IPS-15b (cell line): ENCODE measurements at regions not wholly inside any gene's neighbourhood (a gene's known extent, or its start where the extent isn't known, plus 50 kb on each side); places are given as distances from the start of the nearest gene placed in this dataset.

Experiments used
- H3K27me3 ChIP-seq: one replicate; pipeline ENCODE4 v1.6.1; 2013; ENCODE audit warnings: low read length; ENCODE audit not compliant: control insufficient read depth, insufficient read depth
- H3K36me3 ChIP-seq: one replicate; pipeline ENCODE4 v1.6.1; 2013; ENCODE audit warnings: low read length; ENCODE audit not compliant: control insufficient read depth, insufficient read depth
- H3K4me1 ChIP-seq: one replicate; pipeline ENCODE4 v1.6.1; 2013; ENCODE audit warnings: mild to moderate bottlenecking, low read length; ENCODE audit not compliant: control insufficient read depth, insufficient read depth
- H3K4me3 ChIP-seq: one replicate; pipeline ENCODE4 v1.5.1; 2013; ENCODE audit warnings: low read depth, low read length
- H3K9ac ChIP-seq: one replicate; pipeline ENCODE4 v1.6.1; 2013; ENCODE audit warnings: low read depth, mild to moderate bottlenecking, low read length
- H3K9me3 ChIP-seq: one replicate; pipeline ENCODE4 v1.6.1; 2013; ENCODE audit warnings: mild to moderate bottlenecking, low read length; ENCODE audit not compliant: control insufficient read depth, insufficient read depth

DNA sequence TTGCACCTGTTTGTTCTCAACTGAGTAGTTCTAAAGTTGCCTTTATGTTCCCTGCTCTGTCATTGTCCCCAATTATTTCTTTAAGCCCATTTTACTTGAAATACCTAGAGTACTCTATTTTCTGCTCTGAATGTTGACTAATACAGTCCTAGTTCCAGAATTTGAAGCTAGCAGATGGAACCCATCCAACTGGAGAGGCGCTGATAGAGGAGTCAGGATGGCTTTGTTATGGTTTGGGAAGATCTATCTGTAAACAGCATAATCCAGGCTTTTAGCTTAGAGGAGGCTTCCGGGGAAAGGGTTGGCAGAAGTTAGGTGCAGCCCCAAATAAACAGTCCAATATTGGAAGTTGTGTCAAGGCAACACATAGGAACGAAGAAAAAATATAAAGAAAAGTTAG, 927.7 kb downstream of the TFAP2A start:
- no peak overlapping the region for H3K4me3 ChIP-seq
- peaks cover 6% of the 10 kb centered on the region for H3K4me1 ChIP-seq
- no peaks in the 10 kb centered on the region for H3K27me3 ChIP-seq
- H3K36me3 ChIP-seq, result no peaks in the 10 kb centered on the region
- no peaks in the 10 kb centered on the region for H3K9me3 ChIP-seq
- H3K9ac ChIP-seq, result no peak overlapping the region

DNA sequence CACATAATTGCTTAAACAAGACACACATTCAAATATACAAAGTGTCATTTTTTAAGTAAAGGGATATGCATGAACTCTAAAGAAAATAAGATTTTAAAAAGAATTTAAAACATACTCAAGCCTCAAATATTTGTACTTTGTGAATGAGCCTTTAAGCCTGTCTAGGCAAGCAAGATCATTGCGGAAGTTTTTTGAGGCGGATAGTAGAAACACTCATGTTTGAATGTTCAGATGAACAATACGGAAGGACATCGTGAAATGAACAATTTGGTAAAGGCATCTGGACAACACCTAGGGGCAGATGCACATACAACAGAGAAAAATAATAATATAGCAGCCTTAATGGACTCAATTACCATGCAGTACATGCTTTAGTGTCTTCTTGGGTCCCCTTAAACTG, 928.9 kb downstream of the TFAP2A start:
- no peak overlapping the region for H3K4me3 ChIP-seq
- no peak overlapping the region for H3K9ac ChIP-seq
- H3K9me3 ChIP-seq, result no peaks in the 10 kb centered on the region
- peaks cover 11% of the 10 kb centered on the region for H3K4me1 ChIP-seq
- H3K36me3 ChIP-seq, result no peaks in the 10 kb centered on the region
- no peaks in the 10 kb centered on the region for H3K27me3 ChIP-seq

DNA sequence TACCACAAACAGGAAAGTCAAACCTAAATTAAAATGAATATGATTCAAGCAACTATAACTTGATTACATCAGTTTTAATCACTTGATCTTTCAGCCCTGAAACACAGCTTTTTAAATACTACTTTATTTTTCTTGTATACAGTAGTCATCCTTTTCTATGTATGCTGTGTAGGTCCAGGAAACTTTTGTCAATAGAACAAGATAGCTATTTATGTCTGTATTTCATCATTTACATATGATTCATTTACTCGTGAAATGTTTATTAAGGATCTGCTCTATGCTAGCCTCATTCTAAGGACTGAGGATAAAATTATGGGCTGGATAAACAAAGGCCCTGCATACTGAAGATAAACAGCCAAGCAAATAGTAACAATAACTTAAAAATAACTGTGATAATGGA, 930.2 kb downstream of the TFAP2A start:
- Histone ChIP-seq H3K36me3 (no peaks in the 10 kb centered on the region), H3K4me3 (no peak overlapping the region), H3K9ac (no peak overlapping the region), H3K4me1 (peaks cover 11% of the 10 kb centered on the region), H3K27me3 (no peaks in the 10 kb centered on the region), H3K9me3 (no peaks in the 10 kb centered on the region)

DNA sequence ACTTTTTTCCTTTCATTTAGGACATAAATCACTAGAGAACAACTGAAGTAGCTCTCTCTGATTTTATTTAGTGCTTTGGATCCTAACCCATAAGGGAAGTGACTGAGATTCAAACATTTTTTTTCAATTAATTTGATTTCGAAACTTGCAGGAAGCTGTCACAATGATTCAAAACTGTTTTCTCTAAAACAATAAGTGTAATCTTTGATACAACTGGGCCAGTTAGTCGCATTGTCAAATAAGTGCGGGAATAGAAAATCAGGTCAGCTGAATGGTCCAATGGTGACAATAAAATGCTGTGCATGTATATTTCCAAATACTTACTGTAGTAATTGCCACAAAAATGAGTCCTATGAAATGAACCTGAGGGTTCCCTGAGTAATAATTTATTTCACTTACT, 930.8 kb downstream of the TFAP2A start:
- Histone ChIP-seq H3K4me3 (no peak overlapping the region), H3K9ac (no peak overlapping the region), H3K4me1 (peaks cover 11% of the 10 kb centered on the region), H3K27me3 (no peaks in the 10 kb centered on the region), H3K36me3 (no peaks in the 10 kb centered on the region), H3K9me3 (no peaks in the 10 kb centered on the region)

DNA sequence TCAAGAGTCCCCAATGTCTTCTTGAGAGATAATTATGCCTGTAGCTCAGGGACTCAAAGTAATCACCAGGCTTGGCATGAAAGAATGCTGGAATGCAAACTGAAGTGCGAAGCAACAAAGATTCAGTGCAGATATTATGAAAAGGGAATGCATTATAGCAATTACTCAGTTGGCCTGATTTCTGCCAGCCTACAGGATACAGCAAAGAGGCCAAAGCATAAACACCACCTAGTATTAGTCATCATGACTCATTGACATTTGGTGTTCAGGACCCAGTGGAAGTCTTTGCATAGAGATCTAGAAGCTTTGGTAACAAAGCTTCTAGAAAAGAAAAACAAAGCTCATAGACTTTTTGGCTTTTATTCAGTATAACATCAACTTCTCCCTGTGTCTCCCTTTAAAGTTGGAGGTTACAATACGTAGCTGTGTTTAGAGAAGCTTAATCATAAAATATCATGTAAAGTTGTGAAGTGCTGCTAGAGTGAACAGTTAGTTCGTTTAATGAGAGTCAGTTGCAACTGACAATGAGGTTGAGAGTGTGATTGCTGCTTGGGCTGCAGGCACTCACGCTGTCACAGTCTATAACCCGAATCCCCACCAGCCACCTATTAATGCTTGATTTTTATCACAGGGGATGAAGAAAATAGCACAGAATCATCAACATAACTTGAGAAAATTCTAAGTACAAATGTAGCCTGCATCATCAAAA, 932.7 kb downstream of the TFAP2A start:
- Histone ChIP-seq H3K9ac (no peak overlapping the region), H3K27me3 (no peaks in the 10 kb centered on the region), H3K4me3 (no peak overlapping the region), H3K9me3 (no peaks in the 10 kb centered on the region), H3K4me1 (peaks cover 11% of the 10 kb centered on the region), H3K36me3 (no peaks in the 10 kb centered on the region)

DNA sequence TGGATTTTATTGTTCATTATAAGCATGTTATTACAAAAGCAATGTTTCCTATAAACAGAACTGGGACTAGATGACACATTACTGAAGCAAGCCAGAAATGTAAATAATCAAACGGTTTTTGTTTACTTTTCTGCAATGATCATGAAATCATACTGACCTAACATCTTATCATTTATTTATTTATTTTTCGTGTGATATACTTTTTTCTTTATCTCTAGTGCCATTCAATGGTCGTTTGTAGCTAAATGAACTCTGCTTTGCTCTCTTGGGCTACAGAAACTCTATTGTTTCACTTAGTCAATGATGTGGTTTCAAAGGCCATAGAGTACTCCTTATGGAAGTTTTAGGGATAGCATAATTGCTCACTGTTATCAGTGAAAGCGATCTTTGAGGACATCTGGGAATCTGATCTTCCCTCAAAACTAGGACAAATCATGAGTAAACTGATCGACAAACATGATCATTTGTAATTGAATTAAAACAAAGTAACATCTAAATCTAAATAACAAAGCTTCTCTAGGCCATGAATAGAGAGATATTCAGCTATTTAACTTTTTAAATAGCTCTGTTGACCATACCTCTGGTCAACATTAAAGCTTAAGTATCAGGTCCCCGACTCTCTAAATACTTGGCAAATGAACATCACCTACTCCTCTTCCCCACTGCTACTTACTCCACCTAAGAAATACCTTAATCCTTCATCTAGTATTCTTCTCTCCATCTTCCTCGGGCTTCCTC, 933.4 kb downstream of the TFAP2A start:
- Histone ChIP-seq H3K4me3 (no peak overlapping the region), H3K9ac (no peak overlapping the region), H3K4me1 (peaks cover 11% of the 10 kb centered on the region), H3K36me3 (no peaks in the 10 kb centered on the region), H3K27me3 (no peaks in the 10 kb centered on the region), H3K9me3 (no peaks in the 10 kb centered on the region)

DNA sequence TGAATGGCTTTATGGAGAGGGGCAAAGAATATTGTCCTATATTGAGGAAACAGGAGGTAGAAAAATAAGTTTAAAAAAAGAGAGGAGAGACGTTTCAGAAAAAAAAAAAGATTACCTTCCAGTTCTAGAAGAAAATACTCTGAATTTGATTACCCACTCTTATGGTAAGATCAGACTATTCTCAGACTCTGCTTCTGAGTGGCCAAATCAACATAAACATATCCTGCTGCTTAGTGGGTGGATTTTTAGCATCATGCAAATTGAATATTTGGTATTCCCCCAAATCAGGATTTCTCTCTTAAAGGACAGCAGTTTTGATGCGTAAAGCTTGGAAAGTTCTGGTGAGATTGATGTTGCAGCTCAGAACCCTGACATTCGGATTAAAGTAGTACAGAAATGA, 946.6 kb downstream of the TFAP2A start:
- Histone ChIP-seq H3K36me3 (no peaks in the 10 kb centered on the region), H3K4me1 (peaks cover 6% of the 10 kb centered on the region), H3K9ac (no peak overlapping the region), H3K4me3 (no peak overlapping the region), H3K9me3 (no peaks in the 10 kb centered on the region), H3K27me3 (no peaks in the 10 kb centered on the region)

DNA sequence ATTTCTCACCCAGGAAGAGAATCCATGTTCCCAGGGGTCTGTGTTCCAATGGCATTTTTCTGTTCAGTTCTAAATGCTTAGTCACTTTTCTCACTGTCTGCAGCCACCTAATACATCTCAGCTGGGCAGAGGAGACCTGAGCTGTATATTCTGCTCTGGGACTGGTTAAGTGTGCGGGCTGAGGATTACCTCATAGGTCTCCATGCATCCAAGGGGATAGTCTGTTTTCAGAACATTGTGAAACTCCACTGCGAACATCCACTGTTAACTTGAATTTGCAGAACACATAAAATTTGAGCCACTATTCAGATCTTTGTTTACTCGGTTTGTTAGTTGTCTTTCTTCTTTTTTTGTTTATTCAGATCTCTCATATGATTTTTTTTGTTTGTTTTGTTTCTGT, 947.1 kb downstream of the TFAP2A start:
- Histone ChIP-seq H3K4me3 (no peak overlapping the region), H3K27me3 (no peaks in the 10 kb centered on the region), H3K9me3 (no peaks in the 10 kb centered on the region), H3K9ac (no peak overlapping the region), H3K4me1 (peaks cover 6% of the 10 kb centered on the region), H3K36me3 (no peaks in the 10 kb centered on the region)

DNA sequence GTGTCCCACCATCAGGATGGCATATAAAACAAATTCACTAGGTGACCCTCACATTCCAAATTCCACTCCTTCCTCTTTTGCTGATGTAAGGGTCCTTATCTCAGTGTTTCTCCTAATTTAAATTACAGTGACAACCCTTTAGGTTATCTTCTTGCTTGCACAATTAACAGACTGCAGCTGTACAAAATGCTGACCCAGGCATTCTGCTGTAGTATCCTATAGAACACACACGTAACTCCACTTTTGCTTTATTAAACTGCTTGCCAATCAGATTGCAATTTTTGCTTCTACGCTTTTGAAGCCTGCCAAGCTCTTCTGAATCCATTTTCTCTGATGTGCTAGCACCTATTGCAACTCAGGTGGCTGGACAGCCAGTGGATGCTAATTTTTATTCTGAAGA, 950.3 kb downstream of the TFAP2A start:
- Histone ChIP-seq H3K9me3 (no peaks in the 10 kb centered on the region), H3K4me3 (no peak overlapping the region), H3K27me3 (no peaks in the 10 kb centered on the region), H3K4me1 (peaks cover 6% of the 10 kb centered on the region), H3K36me3 (no peaks in the 10 kb centered on the region), H3K9ac (no peak overlapping the region)

DNA sequence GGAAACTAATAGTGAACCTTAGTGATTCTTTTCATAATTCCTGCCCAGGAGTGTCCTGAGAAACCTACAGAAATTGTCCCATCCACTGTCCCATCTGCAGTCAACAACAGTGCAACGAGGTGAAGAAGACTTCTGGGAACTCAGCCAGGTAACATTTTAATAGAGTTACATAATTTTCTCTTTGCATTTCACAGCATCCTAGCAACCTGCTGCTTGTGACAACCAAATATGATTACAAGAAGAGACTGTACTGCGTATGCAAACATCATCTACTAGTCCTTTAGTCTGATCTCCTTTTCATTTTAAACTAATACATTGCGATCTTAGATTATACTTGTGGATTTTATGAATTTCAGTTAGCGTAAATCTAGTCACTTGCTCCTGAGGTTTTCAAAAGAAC, 951.6 kb downstream of the TFAP2A start:
- H3K27me3 ChIP-seq, result no peaks in the 10 kb centered on the region
- no peaks in the 10 kb centered on the region for H3K9me3 ChIP-seq
- H3K9ac ChIP-seq, result no peak overlapping the region
- no peak overlapping the region for H3K4me3 ChIP-seq
- peaks cover 8% of the 10 kb centered on the region for H3K4me1 ChIP-seq
- H3K36me3 ChIP-seq, result no peaks in the 10 kb centered on the region

DNA sequence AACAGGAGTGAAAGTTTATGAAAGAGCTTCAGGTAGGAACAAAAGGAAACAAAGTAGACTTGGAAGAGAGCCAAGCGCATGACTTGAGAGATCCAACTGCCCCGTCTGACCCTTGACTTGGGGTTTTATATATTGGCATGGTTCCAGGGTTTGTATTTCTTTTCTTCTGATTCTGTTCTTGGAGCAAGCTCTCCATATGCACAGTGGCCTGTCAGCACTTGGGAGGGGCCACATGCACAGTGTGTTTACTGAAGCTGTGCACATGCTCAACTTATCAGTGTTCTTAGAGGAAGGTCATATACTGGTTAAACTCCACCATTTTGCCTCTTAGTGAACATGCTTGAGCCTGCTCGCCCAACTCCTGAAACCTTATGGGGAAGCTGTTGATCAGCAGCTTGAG, 953.7 kb downstream of the TFAP2A start:
- Histone ChIP-seq H3K36me3 (no peaks in the 10 kb centered on the region), H3K27me3 (no peaks in the 10 kb centered on the region), H3K4me3 (no peak overlapping the region), H3K9ac (no peak overlapping the region), H3K9me3 (no peaks in the 10 kb centered on the region), H3K4me1 (peaks cover 22% of the 10 kb centered on the region)

DNA sequence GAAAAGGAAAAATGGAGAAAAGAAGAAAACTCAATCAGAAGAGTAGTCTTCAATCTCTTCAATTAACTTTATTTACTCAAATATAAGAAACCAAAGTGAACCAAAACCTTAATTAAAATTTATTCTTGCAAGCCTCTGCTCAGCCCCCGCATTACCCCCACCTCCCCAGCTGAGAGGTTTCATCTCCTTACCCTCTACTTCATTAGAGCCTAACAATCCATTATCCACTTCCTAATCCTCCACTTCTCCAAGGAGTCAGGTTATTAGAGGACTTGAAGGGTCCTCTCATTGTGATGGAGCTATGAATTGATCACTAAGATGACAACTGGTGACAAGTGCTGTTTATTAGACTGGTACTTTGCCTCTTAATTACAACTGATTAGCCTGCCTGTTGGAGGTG, 956.5 kb downstream of the TFAP2A start:
- H3K9me3 ChIP-seq, result no peaks in the 10 kb centered on the region
- no peak overlapping the region for H3K4me3 ChIP-seq
- peaks cover 19% of the 10 kb centered on the region for H3K4me1 ChIP-seq
- H3K9ac ChIP-seq, result no peak overlapping the region
- H3K27me3 ChIP-seq, result no peaks in the 10 kb centered on the region
- H3K36me3 ChIP-seq, result no peaks in the 10 kb centered on the region
